ENCODE measurements at regions not wholly inside any gene's neighbourhood (a gene's known extent, or its start where the extent isn't known, plus 50 kb on each side); places are given as distances from the start of the nearest gene placed in this dataset.

DNA sequence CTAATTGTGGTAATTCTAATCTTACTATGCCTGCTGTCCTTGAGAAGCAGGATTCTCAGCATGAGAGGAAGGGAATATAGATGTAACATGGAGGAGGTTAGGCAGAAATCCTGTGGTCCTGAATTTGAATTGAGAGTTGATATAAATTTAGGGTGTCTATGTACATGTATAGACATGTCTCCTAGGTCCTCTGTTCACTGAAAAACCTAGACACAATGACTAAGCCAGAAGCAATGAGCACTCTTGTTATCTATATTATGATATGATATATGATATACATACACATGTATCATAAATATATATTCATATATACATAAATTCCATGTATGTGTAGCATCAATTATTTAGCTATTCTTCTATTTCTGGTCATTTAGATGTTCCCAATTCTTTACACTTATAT, 173.3 kb upstream of the MKLN1 start:
- TF ChIP-seq POLR2A (IDR thresholded peaks at IDR 0.05; ENCODE audit: low read depth, low read length) (no peak), POLR2AphosphoS5 (IDR thresholded peaks at IDR 0.05; ENCODE audit: low read depth, low read length) (no peak), TAF1 (IDR thresholded peaks at IDR 0.05; ENCODE audit: low read depth, low read length) (no peak), PAX5 (IDR thresholded peaks at IDR 0.05; ENCODE audit: insufficient read depth, low read length, severe bottlenecking) (no peak)
